Osteocyte (in vitro differentiated cells): ENCODE measurements at regions not wholly inside any gene's neighbourhood (a gene's known extent, or its start where the extent isn't known, plus 50 kb on each side); places are given as distances from the start of the nearest gene placed in this dataset.
"Not testable (repeated sequence)": the region's sequence is repeated elsewhere in the genome, so short reads cannot be mapped to it uniquely, and the experiment has no call there.

Experiments used
- DNase-seq: peaks from one replicate; pipeline ENCODE4 v3.0.0; 2021; ENCODE audit warnings: mixed read lengths; ENCODE audit not compliant: unreplicated experiment; ENCODE audit errors: extremely low spot score
- H3K27ac Mint-ChIP-seq: one replicate; pipeline ENCODE4 v1.8.0; 2021; ENCODE audit warnings: mild to moderate bottlenecking, mixed read lengths; ENCODE audit not compliant: unreplicated experiment
- H3K27me3 Mint-ChIP-seq: one replicate; pipeline ENCODE4 v1.8.0; 2021; ENCODE audit warnings: mixed read lengths; ENCODE audit not compliant: unreplicated experiment
- H3K36me3 Mint-ChIP-seq: one replicate; pipeline ENCODE4 v1.8.0; 2021; ENCODE audit warnings: mixed read lengths; ENCODE audit not compliant: unreplicated experiment
- H3K4me1 Mint-ChIP-seq: one replicate; pipeline ENCODE4 v1.8.0; 2021; ENCODE audit warnings: mixed read lengths; ENCODE audit not compliant: unreplicated experiment
- H3K4me3 Mint-ChIP-seq: one replicate; pipeline ENCODE4 v1.8.0; 2021; ENCODE audit warnings: mild to moderate bottlenecking, moderate library complexity, mixed read lengths; ENCODE audit not compliant: unreplicated experiment
- H3K9me3 Mint-ChIP-seq: one replicate; pipeline ENCODE4 v1.8.0; 2021; ENCODE audit warnings: mixed read lengths; ENCODE audit not compliant: unreplicated experiment
- CTCF ChIP-seq: fragments of 200-600 bp; sonication (generic); IDR thresholded peaks from 2 replicates; pipeline ENCODE4 v1.5.0; 2021; ENCODE audit warnings: antibody characterized with exemption, mild to moderate bottlenecking, moderate library complexity

DNA sequence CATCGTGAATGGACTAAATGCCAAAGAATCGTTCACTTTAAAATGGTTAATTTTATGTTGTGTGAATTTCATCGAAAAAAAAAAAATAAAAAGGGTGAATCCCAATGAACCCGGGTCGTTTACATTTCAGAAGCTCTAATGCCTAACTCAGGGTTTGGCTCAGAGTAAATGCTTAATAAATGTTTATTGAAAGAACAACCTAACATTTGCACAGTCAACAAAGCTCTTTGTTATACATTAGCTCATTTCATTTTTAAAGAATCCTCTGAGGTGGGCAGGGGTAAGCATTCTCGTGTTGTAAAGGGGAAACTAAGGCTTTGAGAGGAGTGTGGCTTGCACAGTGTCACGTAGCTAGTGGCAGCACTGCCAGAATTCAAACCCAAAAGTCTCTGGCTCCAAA is 109.5 kb downstream of the RPLP1 start:
- H3K36me3 Mint-ChIP-seq = no peaks in the 10 kb centered on the region
- no peak for DNase-seq
- no peak for TF ChIP-seq CTCF
- H3K4me1 Mint-ChIP-seq = peaks cover 9% of the 10 kb centered on the region
- H3K4me3 Mint-ChIP-seq = no peak overlapping the region
- no peak overlapping the region for H3K27ac Mint-ChIP-seq
- no peaks in the 10 kb centered on the region for H3K9me3 Mint-ChIP-seq
- peaks cover 50% of the 10 kb centered on the region for H3K27me3 Mint-ChIP-seq

GRCh38 chr15:69562564-69562963 is 109.9 kb downstream of the RPLP1 start:
- Mint-ChIP-seq H3K4me3 (no peak overlapping the region), H3K9me3 (no peaks in the 10 kb centered on the region), H3K27me3 (peaks cover 50% of the 10 kb centered on the region), H3K4me1 (peaks cover 6% of the 10 kb centered on the region), H3K27ac (no peak overlapping the region), H3K36me3 (no peaks in the 10 kb centered on the region)
- no peak for DNase-seq
- TF ChIP-seq CTCF = no peak

DNA sequence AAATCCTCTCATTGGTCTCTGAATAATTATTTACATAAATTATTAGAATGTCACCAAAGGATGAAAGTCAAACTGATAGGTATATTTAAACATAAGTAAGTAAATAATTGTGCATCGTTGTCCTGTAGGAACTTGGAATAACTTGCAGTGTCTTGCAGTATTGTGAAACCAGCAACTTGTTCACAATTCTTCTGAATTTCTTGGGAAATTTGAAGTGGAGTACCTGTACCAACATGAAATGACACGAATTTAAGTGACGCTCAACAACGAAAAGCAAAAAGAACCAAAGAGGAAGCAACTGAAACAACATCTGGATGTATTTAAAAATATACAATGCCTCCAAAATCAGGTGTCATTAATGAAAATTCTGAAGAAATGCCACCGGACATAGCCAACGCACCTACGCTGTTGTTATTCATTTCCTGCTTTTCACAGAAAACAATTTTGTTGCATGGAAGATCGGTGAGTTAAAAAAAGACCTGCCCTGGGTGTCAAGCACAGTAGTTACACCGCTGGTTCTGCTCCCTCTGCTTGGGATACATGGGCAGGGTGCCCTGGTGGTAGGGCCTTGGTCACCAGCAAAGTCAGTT is 112.5 kb downstream of the RPLP1 start:
- H3K27me3 Mint-ChIP-seq = peaks cover 42% of the 10 kb centered on the region
- no peak overlapping the region for H3K27ac Mint-ChIP-seq

DNA sequence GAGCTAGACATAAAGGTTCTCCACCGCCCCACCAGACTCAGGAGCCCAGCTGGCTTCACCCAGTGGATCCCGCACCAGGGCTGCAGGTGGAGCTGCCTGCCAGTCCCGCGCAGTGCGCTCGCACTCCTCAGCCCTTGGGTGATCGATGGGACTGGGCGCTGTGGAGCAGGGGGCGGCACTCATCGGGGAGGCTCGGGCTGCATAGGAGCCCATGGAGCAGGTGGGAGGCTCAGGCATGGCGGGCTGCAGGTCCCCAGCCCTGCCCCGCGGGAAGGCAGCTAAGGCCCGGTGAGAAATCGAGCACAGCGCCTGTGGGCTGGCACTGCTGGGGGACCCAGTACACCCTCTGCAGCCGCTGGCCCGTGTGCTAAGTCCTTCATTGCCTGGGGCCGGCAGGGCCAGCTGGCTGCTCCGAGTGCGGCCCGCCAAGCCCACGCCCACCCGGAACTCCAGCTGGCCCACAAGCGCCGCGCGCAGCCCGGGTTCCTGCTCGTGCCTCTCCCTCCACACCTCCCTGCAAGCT is 114.7 kb downstream of the RPLP1 start:
- not testable (repeated sequence) for H3K27ac Mint-ChIP-seq, H3K4me3 Mint-ChIP-seq, H3K36me3 Mint-ChIP-seq, H3K4me1 Mint-ChIP-seq, H3K9me3 Mint-ChIP-seq, DNase-seq
- H3K27me3 Mint-ChIP-seq = peaks cover 26% of the 10 kb centered on the region

More for the DNA sequence above, 112.5 kb downstream of the RPLP1 start:
- no peak overlapping the region for H3K4me3 Mint-ChIP-seq
- H3K4me1 Mint-ChIP-seq = peaks cover 5% of the 10 kb centered on the region
- H3K36me3 Mint-ChIP-seq = no peaks in the 10 kb centered on the region
- H3K9me3 Mint-ChIP-seq = no peaks in the 10 kb centered on the region
- TF ChIP-seq CTCF = no peak
- DNase-seq = no peak

- H3K36me3 Mint-ChIP-seq = no peaks in the 10 kb centered on the region
- H3K9me3 Mint-ChIP-seq = no peaks in the 10 kb centered on the region
- H3K4me1 Mint-ChIP-seq = peaks cover 5% of the 10 kb centered on the region
- H3K27ac Mint-ChIP-seq = no peak overlapping the region
- peaks cover 17% of the 10 kb centered on the region for H3K27me3 Mint-ChIP-seq
- H3K4me3 Mint-ChIP-seq = no peak overlapping the region
- no peak for TF ChIP-seq CTCF
- DNase-seq = no peak
These were observed 115.8 kb downstream of the RPLP1 start for GRCh38 chr15:69568173-69569009.
